Renal pelvis (tissue), 1 donor: ENCODE measurements at regions not wholly inside any gene's neighbourhood (a gene's known extent, or its start where the extent isn't known, plus 50 kb on each side); places are given as distances from the start of the nearest gene placed in this dataset.
"Not testable (repeated sequence)": the region's sequence is repeated elsewhere in the genome, so short reads cannot be mapped to it uniquely, and the experiment has no call there.

ENCODE experiments used
- DNase-seq: peaks from one replicate; pipeline ENCODE4 v3.0.0-alpha.2; 2013

GRCh38 chr7:83738291-83738835 lies 89.4 kb upstream of the SEMA3E start:
- no peak for DNase-seq

GRCh38 chr7:83732305-83732704 lies 83.4 kb upstream of the SEMA3E start:
- DNase-seq = no peak

- no peak for DNase-seq
These were observed 82.2 kb upstream of the SEMA3E start for GRCh38 chr7:83731154-83731553.

- not testable (repeated sequence) for DNase-seq
These were observed 68.0 kb upstream of the SEMA3E start for GRCh38 chr7:83716923-83717322.

GRCh38 chr7:83708531-83708930 lies 59.6 kb upstream of the SEMA3E start:
- no peak for DNase-seq

- DNase-seq = no peak
These were observed 55.6 kb upstream of the SEMA3E start for GRCh38 chr7:83704564-83704963.

GRCh38 chr7:83702446-83702845 lies 53.5 kb upstream of the SEMA3E start:
- no peak for DNase-seq

- DNase-seq = no peak
These were observed 52.8 kb upstream of the SEMA3E start for GRCh38 chr7:83701736-83702135.
